GM12878 (cell line): ENCODE measurements at regions not wholly inside any gene's neighbourhood (a gene's known extent, or its start where the extent isn't known, plus 50 kb on each side); places are given as distances from the start of the nearest gene placed in this dataset.

ENCODE experiments used
- CHD1 ChIP-seq: IDR thresholded peaks from 2 replicates; pipeline ENCODE4 v1.6.1; 2012; ENCODE audit warnings: low read depth, low read length, improper control_type of control experiment
- GATAD2B ChIP-seq: fragments of 450-650 bp; conservative IDR thresholded peaks from 2 replicates; pipeline ENCODE4 v1.6.1; 2017; ENCODE audit warnings: low read depth, mild to moderate bottlenecking, moderate library complexity
- RCOR1 ChIP-seq: conservative IDR thresholded peaks from 2 replicates; pipeline ENCODE4 v1.6.1; 2012; ENCODE audit warnings: low read depth, low read length, improper control_type of control experiment
- SUPT20H ChIP-seq: IDR thresholded peaks from 2 replicates; pipeline ENCODE4 v1.6.1; 2011; ENCODE audit warnings: low read depth, mild to moderate bottlenecking, low read length, moderate library complexity, borderline replicate concordance; ENCODE audit not compliant: control insufficient read depth
- SUZ12 ChIP-seq: fragments of 200-600 bp; sonication (generic); IDR thresholded peaks from one replicate; pipeline ENCODE4 v1.6.1; 2018; ENCODE audit warnings: antibody characterized with exemption, mild to moderate bottlenecking; ENCODE audit not compliant: unreplicated experiment
- TF ChIP-seq, protein P1 (sequence below): IDR thresholded peaks from 2 replicates; pipeline ENCODE4 v1.6.1; 2012; ENCODE audit warnings: low read length, inconsistent platforms
- TF ChIP-seq, protein P2 (sequence below), 3 experiments: IDR thresholded peaks in 2 of 3; conservative IDR thresholded peaks in 1 of 3; 2 replicates each; pipeline ENCODE4 v1.5.1; 2011; ENCODE audit warnings: low read depth in 3 of 3, low read length in 3 of 3, mild to moderate bottlenecking in 3 of 3, control low read depth in 2 of 3, moderate library complexity in 2 of 3, inconsistent platforms in 1 of 3, mixed read lengths in 1 of 3; ENCODE audit not compliant: control insufficient read depth in 2 of 3, insufficient read depth in 1 of 3; ENCODE audit errors: extremely low read depth in 1 of 3
- TF ChIP-seq, protein P3 (sequence below): fragments of 450-650 bp; IDR thresholded peaks from 2 replicates; pipeline ENCODE4 v1.6.1; 2014; ENCODE audit warnings: mild to moderate bottlenecking

DNA sequence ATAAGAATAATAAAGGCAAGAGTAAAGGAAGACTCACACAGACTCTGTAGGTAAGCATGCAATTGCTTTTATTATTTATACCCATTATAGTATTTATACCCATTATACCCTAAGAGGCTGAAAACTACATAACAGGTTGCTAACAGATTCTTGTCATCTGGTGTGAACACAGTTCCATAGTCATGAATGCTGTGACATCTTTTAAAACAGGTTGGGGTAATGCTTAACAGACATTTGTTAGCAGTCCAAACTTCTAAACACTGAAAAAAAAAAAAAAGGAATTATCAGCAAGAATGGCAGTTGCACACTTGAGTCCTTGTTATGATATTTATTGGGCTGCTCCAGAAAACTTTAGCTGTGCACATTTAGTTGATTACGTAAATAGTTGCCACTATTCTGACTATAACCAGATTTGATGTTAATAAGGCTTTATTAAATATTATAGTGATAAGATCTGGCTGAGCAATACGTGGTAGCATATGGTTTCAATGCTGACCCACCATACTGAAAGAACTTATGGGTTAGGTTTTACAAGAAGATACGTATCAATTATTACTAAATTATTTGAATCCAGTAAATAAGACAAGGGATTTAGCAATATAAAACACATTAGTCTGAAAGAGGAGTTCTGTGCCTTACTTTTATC lies 888.8 kb downstream of the LRRTM4 start (continued):
- TF ChIP-seq, protein P1, sequence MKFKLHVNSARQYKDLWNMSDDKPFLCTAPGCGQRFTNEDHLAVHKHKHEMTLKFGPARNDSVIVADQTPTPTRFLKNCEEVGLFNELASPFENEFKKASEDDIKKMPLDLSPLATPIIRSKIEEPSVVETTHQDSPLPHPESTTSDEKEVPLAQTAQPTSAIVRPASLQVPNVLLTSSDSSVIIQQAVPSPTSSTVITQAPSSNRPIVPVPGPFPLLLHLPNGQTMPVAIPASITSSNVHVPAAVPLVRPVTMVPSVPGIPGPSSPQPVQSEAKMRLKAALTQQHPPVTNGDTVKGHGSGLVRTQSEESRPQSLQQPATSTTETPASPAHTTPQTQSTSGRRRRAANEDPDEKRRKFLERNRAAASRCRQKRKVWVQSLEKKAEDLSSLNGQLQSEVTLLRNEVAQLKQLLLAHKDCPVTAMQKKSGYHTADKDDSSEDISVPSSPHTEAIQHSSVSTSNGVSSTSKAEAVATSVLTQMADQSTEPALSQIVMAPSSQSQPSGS = no peak
- TF ChIP-seq, protein P2, sequence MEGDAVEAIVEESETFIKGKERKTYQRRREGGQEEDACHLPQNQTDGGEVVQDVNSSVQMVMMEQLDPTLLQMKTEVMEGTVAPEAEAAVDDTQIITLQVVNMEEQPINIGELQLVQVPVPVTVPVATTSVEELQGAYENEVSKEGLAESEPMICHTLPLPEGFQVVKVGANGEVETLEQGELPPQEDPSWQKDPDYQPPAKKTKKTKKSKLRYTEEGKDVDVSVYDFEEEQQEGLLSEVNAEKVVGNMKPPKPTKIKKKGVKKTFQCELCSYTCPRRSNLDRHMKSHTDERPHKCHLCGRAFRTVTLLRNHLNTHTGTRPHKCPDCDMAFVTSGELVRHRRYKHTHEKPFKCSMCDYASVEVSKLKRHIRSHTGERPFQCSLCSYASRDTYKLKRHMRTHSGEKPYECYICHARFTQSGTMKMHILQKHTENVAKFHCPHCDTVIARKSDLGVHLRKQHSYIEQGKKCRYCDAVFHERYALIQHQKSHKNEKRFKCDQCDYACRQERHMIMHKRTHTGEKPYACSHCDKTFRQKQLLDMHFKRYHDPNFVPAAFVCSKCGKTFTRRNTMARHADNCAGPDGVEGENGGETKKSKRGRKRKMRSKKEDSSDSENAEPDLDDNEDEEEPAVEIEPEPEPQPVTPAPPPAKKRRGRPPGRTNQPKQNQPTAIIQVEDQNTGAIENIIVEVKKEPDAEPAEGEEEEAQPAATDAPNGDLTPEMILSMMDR (IDR thresholded peaks at IDR 0.05 in 2 of 3, conservative IDR thresholded peaks at IDR 0.05 in 1 of 3; ENCODE audit: control insufficient read depth in 2 of 3, extremely low read depth in 1 of 3, insufficient read depth in 1 of 3, low read depth in 3 of 3, low read length in 3 of 3) = no peak
- TF ChIP-seq RCOR1 (no peak), GATAD2B (no peak), SUZ12 (no peak), CHD1 (no peak), SUPT20H (no peak)
- TF ChIP-seq, protein P3, sequence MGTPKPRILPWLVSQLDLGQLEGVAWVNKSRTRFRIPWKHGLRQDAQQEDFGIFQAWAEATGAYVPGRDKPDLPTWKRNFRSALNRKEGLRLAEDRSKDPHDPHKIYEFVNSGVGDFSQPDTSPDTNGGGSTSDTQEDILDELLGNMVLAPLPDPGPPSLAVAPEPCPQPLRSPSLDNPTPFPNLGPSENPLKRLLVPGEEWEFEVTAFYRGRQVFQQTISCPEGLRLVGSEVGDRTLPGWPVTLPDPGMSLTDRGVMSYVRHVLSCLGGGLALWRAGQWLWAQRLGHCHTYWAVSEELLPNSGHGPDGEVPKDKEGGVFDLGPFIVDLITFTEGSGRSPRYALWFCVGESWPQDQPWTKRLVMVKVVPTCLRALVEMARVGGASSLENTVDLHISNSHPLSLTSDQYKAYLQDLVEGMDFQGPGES = no peak
- TF ChIP-seq, all 136 proteins: peak for 0
